Osteoblast (primary cell): ENCODE measurements at regions not wholly inside any gene's neighbourhood (a gene's known extent, or its start where the extent isn't known, plus 50 kb on each side); places are given as distances from the start of the nearest gene placed in this dataset.
A peak's percentile ranks its signal among the peaks of the same experiment; 100 is the strongest.

Experiments
- DNase-seq: peaks from one replicate; pipeline ENCODE4 v3.0.0; 2011; ENCODE audit warnings: low spot score, mixed read lengths; ENCODE audit not compliant: insufficient read length; ENCODE audit errors: missing footprints
- H2AFZ ChIP-seq: 2 replicates; pipeline ENCODE4 v1.6.0; 2011; ENCODE audit warnings: mild to moderate bottlenecking, low read length
- H3K27ac ChIP-seq: 2 replicates; pipeline ENCODE4 v1.5.1; 2011; ENCODE audit warnings: mild to moderate bottlenecking, low read depth, low read length, moderate library complexity
- H3K27me3 ChIP-seq: 2 replicates; pipeline ENCODE4 v1.6.0; 2012; ENCODE audit warnings: mild to moderate bottlenecking, control low read depth, inconsistent platforms, low read length, moderate library complexity; ENCODE audit not compliant: insufficient read depth
- H3K36me3 ChIP-seq: 2 replicates; pipeline ENCODE4 v1.5.1; 2011; ENCODE audit warnings: mild to moderate bottlenecking, low read length, control low read depth, moderate library complexity; ENCODE audit not compliant: insufficient read depth
- H3K4me1 ChIP-seq: 2 replicates; pipeline ENCODE4 v1.5.1; 2011; ENCODE audit warnings: mild to moderate bottlenecking, low read length, control low read depth, moderate library complexity; ENCODE audit not compliant: insufficient read depth
- H3K4me2 ChIP-seq: 2 replicates; pipeline ENCODE4 v1.6.0; 2011; ENCODE audit warnings: mild to moderate bottlenecking, low read length; ENCODE audit not compliant: insufficient read depth
- H3K4me3 ChIP-seq: fragments of 200-600 bp; sonication (generic); 3 replicates; pipeline ENCODE4 v1.5.1; 2012; ENCODE audit warnings: mild to moderate bottlenecking, low read length, inconsistent platforms; ENCODE audit not compliant: insufficient read depth
- H3K79me2 ChIP-seq: 2 replicates; pipeline ENCODE4 v1.6.0; 2012; ENCODE audit warnings: mild to moderate bottlenecking, low read length, control low read depth, inconsistent platforms; ENCODE audit not compliant: insufficient read depth
- H3K9me3 ChIP-seq: 2 replicates; pipeline ENCODE4 v1.5.1; 2011; ENCODE audit warnings: low read depth, low read length, control low read depth
- H4K20me1 ChIP-seq: 2 replicates; pipeline ENCODE4 v1.6.0; 2012; ENCODE audit warnings: mild to moderate bottlenecking, low read length, control low read depth; ENCODE audit not compliant: insufficient read depth
- TF ChIP-seq, protein P1 (sequence below): IDR thresholded peaks from 2 replicates; pipeline ENCODE4 v1.5.1; 2011; ENCODE audit warnings: mild to moderate bottlenecking, low read depth, low read length, moderate library complexity; ENCODE audit errors: extremely low read depth

DNA sequence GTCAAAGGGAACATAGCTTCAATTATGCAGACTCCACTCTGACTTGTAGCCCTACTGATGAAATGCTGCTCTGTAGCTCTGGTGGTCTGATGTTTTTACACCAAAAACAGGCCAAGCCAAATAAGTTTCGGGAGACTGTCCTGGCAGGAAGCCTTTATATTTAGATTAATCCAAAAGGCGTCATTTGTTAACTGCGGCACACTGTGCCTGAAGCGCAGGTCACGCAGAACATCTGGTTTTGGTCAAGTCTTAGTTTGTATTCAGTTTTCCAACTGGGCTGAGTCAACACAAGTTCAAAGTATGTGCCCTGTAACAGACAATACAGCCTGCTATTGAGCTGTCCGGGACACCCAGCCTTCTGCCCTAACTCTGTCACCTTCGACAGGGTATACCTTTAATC is 154.6 kb upstream of the IPO5 start:
- no peak overlapping the region for H2AFZ ChIP-seq
- H3K27ac ChIP-seq = no peak overlapping the region
- H3K36me3 ChIP-seq = no peaks in the 10 kb centered on the region
- no peaks in the 10 kb centered on the region for H3K27me3 ChIP-seq
- no peak overlapping the region for H3K4me3 ChIP-seq
- TF ChIP-seq, protein P1, sequence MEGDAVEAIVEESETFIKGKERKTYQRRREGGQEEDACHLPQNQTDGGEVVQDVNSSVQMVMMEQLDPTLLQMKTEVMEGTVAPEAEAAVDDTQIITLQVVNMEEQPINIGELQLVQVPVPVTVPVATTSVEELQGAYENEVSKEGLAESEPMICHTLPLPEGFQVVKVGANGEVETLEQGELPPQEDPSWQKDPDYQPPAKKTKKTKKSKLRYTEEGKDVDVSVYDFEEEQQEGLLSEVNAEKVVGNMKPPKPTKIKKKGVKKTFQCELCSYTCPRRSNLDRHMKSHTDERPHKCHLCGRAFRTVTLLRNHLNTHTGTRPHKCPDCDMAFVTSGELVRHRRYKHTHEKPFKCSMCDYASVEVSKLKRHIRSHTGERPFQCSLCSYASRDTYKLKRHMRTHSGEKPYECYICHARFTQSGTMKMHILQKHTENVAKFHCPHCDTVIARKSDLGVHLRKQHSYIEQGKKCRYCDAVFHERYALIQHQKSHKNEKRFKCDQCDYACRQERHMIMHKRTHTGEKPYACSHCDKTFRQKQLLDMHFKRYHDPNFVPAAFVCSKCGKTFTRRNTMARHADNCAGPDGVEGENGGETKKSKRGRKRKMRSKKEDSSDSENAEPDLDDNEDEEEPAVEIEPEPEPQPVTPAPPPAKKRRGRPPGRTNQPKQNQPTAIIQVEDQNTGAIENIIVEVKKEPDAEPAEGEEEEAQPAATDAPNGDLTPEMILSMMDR = no peak
- no peak overlapping the region for H3K4me2 ChIP-seq
- H4K20me1 ChIP-seq = no peaks in the 10 kb centered on the region
- no peaks in the 10 kb centered on the region for H3K4me1 ChIP-seq
- no peak for DNase-seq
- no peaks in the 10 kb centered on the region for H3K9me3 ChIP-seq
- H3K79me2 ChIP-seq = no peaks in the 10 kb centered on the region

DNA sequence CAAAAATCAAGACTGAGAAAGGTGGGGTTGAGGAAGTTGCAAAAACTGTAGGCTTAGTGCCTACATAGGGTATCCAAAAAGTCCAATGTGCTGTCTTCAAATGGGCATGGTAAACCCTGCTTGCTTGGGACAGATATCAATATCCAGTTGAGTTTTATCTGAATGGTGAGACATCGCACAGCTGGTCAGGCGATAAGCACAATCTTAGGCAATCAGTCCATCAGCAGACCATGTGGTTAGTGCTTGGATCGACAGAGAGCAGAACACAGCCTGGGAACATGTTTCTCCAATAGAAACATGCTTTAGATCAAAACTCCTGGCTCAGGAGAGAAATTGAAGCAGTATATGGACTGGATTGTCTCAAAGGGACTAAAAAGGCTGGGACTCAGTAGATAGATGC is 151.3 kb upstream of the IPO5 start:
- Histone ChIP-seq H2AFZ (no peak overlapping the region), H3K36me3 (no peaks in the 10 kb centered on the region), H3K4me3 (no peak overlapping the region), H3K4me2 (no peak overlapping the region), H3K9me3 (no peaks in the 10 kb centered on the region), H3K27ac (no peak overlapping the region), H4K20me1 (no peaks in the 10 kb centered on the region), H3K4me1 (no peaks in the 10 kb centered on the region), H3K27me3 (peaks cover 7% of the 10 kb centered on the region), H3K79me2 (no peaks in the 10 kb centered on the region)
- DNase-seq = no peak
- TF ChIP-seq, protein P1 = no peak

DNA sequence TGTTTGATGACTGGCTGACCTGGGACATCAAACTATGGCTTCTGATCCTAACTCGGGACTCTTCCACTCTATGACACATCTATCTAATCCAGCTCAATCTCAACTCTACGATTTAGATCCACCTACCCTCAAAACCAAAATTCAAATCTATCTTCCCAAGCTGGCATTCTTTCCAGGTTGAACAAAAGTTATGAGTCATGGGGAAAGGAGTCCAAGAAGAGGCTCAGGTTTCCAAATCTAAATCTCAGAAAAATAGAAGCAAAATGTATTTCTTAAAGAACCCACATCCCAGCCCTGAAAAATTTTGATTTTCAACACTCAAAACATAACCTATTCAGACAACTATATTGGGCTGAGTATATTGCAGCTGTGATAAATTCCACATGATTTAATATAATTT is 143.9 kb upstream of the IPO5 start:
- H3K4me2 ChIP-seq = no peak overlapping the region
- peaks cover 11% of the 10 kb centered on the region for H3K27me3 ChIP-seq
- no peaks in the 10 kb centered on the region for H3K9me3 ChIP-seq
- H3K4me1 ChIP-seq = no peaks in the 10 kb centered on the region
- H3K4me3 ChIP-seq = no peak overlapping the region
- H2AFZ ChIP-seq = no peak overlapping the region
- no peak overlapping the region for H3K27ac ChIP-seq
- no peaks in the 10 kb centered on the region for H3K79me2 ChIP-seq
- TF ChIP-seq, protein P1 = no peak
- no peaks in the 10 kb centered on the region for H3K36me3 ChIP-seq
- no peaks in the 10 kb centered on the region for H4K20me1 ChIP-seq
- no peak for DNase-seq

DNA sequence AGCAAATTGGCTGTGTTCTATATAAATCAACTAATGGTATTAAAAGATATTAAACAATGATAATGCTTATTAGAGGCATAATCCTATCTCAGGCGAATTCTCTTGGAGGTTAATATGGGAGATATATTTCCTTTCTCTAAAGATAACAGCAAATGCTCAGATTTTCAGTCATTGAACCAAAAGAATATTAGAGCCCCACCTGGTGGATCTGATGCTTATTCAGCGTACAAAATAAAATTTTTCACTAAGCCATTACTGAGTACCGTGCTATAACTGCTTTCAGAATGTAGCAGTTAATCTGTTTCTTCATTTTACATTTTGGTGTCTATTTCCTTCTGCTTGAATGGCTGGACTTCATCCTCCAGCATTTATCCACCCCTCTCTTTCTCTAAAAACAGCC is 143.3 kb upstream of the IPO5 start:
- Histone ChIP-seq H3K36me3 (no peaks in the 10 kb centered on the region), H3K27me3 (peaks cover 11% of the 10 kb centered on the region), H2AFZ (no peak overlapping the region), H3K4me1 (no peaks in the 10 kb centered on the region), H4K20me1 (no peaks in the 10 kb centered on the region), H3K27ac (no peak overlapping the region), H3K79me2 (no peaks in the 10 kb centered on the region), H3K4me2 (no peak overlapping the region), H3K9me3 (no peaks in the 10 kb centered on the region), H3K4me3 (no peak overlapping the region)
- no peak for DNase-seq
- TF ChIP-seq, protein P1 = peak; percentile 50
